ENCODE measurements at regions not wholly inside any gene's neighbourhood (a gene's known extent, or its start where the extent isn't known, plus 50 kb on each side); places are given as distances from the start of the nearest gene placed in this dataset.

DNA sequence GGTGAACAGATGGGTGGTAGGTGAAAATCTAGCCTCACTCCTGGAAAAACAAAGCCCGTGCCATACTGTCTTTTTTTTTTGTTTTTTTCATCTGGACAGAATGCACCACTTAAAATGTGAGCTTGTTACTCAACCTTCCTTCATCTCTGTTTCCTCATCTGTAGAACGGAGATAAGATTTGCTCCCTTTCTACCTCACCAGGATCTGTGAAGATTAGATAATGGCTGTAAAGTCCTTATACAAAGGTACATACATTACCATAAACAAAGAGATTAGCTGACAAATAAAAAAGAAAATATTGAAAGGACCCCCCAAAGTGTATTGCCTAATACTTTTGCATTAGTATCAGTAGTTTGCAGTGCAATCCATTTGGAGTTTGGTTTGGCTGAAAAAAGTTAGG lies 75.4 kb upstream of the ZEB2 start:
- DNase-seq, result no peak

DNA sequence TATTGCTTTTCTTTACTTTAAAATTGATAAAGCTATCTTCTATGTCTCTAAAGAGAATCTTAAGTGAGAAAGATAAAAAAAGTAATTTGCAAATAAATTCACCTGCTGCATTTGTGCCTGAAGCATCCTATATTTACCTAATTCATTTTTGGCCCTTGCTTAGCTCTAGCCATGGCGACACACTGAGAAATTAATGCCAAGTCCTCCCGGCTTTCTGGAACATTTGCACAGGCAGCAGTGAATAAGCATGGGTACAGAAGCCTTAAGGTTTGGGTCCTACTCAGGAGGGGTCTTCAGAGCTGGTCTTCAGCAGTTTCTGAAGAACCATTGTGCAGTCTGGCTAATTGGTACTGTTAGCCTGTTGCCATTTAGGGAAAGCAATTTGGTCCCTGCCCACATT lies 73.9 kb upstream of the ZEB2 start:
- DNase-seq, result no peak

DNA sequence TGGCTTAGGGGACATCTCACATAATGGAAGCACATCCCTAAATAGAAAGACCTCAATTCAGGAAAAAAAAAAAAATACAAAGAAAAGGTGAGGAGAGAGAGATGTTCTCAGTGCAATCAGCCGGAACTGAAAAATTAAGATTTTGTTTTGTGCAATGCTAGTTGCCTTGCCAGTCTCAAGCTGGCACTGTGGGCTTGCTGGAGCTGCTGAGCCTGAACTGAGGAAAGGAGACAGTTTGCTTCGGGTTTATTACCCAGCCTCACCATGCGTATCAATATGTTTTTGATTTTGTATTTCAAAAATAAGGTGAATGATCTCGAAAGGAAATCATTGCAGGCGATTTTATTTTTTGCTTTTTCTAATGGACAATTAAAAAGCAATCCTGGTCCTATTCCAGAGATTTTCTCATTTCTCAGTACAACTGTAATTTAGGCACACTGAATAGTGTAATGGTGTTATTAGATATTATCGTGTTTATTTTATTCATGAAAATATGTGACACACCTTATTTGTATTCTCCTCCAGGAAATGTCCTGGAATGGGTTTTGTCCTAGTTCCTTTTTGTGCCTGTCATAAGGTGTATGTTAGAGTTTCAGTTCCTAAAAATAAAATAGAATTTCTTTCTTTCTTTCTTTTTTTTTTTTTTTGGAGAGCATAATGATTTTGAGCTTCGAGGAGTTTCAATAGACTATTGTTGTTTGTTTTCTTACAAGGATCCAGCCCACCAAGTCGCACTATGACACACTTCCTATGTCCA lies 72.8 kb upstream of the ZEB2 start:
- no peak for DNase-seq

DNA sequence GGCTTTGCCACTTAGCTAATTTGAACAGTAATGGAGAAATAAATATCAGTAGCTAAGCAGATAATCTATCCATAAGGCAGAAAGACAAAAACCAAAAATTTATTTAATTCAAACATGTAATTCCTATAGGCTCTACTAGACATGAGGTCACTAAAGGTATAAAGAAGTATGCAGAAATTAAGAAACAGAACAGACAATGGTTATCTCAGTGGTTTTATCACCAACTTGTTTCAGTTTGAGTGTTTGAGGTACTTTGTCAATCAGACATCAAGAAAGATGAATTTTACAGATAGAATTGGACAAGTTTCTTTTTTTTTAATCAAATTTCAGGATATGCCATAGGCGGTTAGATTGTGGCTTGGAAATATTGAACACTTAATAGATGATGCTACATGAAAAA lies 67.4 kb upstream of the ZEB2 start:
- no peak for DNase-seq

DNA sequence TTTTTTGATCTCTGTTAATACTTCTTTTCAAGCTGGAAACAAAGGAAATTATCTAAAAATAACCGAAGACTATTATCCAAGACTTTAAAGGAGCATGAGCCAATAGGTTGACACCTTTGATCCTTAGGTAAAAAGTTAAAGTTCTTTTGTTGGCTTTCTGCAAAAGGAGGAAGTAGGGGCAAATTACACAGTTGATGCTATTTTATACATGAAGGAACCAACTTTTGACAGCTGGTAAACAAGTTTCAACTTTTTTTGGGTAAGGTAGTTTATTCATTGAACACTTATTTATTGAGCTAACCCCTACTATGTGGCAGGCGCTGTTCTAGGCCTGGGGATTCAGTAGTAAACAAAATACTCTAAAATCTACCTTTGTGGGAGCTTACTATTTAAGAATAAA lies 66.6 kb upstream of the ZEB2 start:
- no peak for DNase-seq

DNA sequence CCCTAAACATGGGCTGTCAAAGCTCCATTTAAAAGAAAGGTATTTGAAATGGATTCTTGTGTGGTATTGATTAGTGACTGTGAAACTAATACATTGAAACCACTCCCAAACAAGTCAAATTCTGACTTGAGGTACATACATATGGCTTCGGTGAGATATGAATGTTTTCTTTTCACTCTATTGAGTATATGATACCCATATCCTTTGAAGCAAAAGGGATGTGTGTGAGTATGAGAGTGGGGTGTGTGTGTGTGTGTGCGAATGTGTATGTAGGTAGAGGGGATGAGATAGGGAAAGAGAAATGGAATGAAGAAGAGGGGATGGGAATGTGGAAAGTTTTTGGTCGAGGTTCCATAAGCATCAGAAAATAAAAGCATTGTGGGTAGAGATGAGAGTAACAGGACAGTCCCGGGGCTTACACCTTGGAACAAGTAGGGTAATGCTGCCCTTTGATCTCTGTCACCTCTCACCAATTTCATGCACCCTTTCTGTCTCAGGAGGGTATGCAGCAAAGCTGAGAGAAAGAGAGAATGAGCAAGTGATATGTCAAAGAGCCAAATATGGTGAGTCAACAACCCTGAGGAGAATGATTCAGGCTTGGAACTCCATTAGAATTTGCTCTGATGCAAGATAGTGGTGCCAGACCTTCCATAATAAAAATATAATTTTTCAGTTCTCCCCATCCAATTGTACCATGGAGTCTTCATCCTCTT lies 64.0 kb upstream of the ZEB2 start:
- no peak for DNase-seq

DNA sequence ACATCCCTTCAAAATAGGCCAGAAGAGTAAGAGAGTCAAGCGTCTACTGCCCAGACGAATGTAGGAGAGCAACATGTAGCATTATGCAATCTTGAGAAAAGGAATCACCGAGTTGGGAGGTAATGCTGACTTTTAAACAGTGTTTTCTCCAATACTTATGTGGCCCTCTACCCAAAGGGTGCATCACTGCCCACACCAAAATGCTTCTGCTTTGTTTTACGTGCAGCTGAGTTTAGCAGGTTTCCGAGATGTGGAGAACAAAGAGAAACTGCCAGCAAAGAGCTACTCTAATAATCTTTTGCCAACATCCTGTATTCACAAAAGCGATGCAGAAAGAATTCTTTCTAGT lies 63.4 kb upstream of the ZEB2 start:
- DNase-seq, result no peak

DNA sequence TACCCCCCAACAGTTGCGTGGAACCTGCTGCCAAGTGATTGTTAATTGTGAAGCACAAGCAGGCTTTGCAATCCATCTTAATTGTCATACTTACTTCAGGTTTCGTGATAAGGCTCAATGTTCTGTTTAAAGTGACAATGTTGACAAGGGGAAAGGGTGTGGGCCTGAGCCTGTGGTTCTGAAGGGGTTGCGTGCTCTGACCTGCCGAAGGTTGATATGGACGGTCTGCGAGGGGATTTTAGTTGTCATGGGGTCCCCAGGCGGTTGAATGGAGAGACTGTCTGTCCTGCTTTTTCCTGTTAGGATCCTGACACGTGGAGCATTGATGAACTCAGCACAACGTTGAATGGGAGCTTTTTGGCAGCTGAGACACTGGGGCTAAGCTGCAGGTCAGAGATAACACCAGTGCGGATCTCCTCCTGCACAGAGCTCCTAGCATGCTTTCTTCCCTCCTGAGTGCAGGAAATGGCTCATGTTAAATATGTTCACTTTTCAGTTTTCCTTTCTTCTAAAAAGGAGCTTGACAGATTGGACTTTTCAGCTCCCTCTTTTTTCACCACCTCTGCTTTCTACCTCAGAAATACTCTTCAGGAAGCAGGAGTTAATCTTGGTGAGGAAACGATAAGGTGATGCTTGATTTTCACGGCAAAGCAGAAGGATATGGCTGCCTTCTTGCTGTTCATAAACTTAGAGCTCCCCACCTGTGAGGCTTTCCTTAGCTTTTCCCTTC lies 62.9 kb upstream of the ZEB2 start:
- DNase-seq, result no peak

DNA sequence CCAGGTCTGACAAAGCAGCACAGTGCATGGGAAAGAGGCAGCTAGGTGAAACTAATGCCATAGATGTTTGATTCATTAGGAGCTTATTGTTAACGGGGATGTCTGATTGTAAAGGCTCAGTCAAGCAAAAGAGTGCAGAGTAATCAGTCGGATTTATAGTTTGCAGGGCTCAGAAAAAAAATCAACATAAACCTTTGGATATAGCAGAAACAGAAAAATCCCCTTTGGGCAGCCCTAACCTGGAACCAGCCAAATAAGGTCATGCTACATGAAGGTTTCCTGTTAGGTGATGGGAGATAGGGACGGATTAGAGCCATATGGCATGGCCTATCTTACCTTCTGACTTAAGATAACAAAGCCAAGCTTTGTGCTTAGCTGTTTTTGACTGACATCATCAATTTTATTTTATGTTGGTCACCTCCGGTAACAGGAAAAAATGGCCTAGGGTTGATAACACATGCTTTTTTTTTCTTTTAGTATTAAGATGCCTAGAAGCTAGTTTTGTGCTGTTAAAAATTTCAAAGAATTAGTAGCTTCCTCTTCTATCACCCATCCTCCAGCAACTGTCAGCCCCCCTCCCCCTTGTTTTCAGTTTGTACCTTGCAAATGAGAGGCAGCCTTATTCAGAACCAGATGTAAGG lies 60.7 kb upstream of the ZEB2 start:
- DNase-seq, result no peak

DNA sequence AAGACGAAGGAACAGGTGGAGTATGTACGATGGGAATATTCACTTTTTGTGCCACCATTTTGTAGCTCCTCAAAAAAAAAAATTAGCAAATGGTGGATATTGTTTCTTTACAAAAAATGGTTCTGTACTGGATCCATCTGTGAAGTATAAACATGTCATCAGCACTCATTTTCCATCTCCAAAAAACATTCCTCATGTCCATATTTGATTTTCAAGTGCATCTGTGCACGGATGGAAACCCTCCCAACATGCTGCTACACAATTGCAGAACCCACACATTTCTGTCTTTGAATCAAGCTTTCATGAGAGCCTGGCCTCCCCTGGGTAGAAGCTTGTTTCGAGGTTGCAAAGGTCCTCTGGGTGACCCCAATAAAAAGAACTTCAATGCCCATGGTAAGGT lies 59.6 kb upstream of the ZEB2 start:
- DNase-seq, result no peak

DNA sequence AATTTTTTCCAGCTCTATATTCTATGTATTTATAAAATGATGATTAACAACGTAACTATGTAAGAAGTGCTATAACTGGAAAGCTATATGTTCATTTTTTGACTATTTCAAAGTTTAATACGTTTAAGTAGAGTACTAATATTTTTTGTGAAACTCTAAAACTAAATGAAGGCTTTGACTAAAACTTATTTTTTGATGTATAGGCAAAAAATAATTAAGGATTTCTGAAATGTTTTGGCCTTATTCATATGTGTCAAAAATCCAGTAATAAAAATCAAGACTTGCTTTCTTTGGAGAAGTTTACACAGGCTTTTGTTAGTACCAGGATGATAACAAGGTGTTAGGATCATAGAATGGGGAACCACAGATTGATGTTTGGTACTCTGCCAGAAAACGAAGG lies 58.2 kb upstream of the ZEB2 start:
- DNase-seq, result no peak

DNA sequence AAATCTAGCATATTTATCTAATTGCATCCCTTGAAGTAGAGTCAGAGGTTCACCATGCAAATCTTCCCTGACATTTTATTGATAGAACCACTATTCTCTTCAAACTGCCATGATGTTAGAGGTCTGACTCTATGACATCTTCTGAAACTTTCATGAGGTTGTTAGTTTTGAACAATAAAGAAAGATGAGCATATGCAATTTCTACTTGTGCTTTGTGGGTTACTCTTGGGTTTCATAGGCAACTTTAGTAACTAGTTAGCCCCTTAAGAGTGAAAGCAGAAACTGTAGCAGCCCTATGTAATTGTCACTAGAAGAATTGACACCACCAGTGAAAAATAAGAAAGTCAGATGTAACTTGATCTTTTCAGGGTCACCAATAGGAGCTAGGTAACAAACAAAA lies 53.1 kb upstream of the ZEB2 start:
- DNase-seq, result no peak

DNA sequence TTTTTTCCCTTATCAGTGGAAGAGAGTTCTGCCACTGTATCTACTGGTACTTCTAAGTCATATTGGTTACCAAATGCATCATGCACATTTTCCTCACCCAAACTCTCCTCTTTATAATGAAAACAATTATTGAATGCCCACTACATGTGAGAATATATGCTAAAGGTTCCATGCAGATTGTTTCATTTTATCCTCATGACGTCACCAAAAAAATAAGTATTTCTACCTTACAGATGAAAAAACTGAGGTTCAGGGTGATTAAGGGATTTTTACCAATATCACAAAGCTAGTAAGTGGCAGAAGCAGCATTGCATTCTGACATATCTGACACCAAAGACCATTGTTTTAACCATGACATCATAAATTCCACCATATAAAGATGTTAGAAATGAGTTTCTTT lies 51.9 kb upstream of the ZEB2 start:
- no peak for DNase-seq

DNA sequence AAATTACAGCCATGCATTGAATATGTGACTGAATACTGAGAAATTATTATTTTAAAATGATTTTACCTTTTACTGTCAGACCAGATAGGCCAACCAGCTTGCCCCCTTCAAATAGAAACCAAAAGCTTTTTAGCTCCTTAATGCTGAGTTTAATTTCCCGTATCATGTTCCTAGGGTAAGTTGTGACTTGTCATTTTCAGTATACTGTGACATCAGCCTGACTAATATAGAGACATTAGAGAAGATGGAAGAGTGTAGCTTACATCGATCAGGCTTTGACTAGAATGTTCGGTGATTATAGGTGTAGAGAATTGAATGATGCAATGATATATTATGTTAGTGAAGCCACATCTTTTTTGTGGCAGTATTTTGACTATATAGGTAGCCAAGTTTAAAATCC lies 50.6 kb upstream of the ZEB2 start:
- no peak for DNase-seq
